ENCODE measurements at regions not wholly inside any gene's neighbourhood (a gene's known extent, or its start where the extent isn't known, plus 50 kb on each side); places are given as distances from the start of the nearest gene placed in this dataset.

DNA sequence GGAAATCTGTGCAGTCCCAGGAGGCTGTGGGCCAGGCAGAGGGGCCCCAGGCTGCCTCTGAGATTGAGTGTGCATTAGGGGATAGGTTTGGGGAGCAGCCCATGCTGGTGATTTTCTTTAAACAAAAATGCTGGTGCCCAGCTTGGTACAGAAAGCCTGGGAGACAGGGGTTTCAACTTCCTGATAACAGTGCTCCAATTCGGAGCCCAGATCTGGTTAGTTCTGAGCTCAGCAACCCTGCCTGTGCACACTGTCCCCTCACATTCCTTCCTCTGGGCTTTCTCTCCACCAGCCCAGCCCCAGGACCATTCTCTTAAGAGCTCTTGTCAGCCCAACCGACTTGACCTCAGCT, 379.2 kb upstream of the ZMIZ1 start:
- no peak overlapping the region for H3K4me3 Mint-ChIP-seq (ENCODE audit: unreplicated experiment)
- TF ChIP-seq, protein P1, sequence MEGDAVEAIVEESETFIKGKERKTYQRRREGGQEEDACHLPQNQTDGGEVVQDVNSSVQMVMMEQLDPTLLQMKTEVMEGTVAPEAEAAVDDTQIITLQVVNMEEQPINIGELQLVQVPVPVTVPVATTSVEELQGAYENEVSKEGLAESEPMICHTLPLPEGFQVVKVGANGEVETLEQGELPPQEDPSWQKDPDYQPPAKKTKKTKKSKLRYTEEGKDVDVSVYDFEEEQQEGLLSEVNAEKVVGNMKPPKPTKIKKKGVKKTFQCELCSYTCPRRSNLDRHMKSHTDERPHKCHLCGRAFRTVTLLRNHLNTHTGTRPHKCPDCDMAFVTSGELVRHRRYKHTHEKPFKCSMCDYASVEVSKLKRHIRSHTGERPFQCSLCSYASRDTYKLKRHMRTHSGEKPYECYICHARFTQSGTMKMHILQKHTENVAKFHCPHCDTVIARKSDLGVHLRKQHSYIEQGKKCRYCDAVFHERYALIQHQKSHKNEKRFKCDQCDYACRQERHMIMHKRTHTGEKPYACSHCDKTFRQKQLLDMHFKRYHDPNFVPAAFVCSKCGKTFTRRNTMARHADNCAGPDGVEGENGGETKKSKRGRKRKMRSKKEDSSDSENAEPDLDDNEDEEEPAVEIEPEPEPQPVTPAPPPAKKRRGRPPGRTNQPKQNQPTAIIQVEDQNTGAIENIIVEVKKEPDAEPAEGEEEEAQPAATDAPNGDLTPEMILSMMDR (IDR thresholded peaks at IDR 0.05) = no peak
- no peaks in the 10 kb centered on the region for H3K27me3 Mint-ChIP-seq (ENCODE audit: low read depth)
- DNase-seq (ENCODE audit: low spot score) = no peak
- no peaks in the 10 kb centered on the region for H3K36me3 Mint-ChIP-seq (ENCODE audit: low read depth)
- H3K27ac Mint-ChIP-seq (ENCODE audit: unreplicated experiment) = no peak overlapping the region
- H3K9me3 Mint-ChIP-seq (ENCODE audit: low read depth) = no peaks in the 10 kb centered on the region
- H3K4me1 Mint-ChIP-seq (ENCODE audit: low read depth) = peaks cover 9% of the 10 kb centered on the region

DNA sequence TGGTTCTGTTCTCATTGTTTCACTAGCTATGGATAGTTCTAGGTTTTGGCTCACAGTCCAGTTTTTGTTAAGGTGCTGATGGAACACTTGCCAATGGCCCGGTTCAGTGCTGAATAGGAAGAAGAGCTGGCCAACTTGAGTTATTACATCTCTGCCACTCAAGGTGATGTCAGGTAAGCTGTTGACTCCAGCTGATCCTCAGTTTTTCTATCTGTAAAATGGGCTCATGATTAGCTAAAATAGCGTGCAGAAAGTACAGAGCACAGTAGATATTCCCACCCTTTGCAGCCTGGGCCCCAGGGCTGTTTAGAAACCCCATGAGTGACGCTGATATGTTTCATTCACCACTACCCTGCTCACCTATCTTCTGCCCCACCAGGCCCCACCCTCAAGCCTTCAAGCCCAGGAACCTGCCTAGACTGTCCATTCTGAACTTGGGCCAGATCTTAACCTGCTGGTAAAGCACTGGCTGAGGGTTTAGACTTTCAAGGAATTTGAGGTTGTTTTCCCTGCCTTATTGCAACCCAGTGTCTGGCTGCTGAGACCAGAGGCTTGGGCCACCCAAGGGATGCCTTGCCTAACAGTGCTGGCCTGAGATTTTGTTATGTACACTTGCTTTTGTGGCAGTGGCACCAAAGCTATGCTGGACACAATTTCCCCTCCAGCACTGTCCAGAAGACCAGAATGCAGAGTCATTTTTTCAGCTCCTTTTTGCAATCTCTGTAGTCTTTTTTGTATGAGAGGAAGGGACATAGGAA, 378.2 kb upstream of the ZMIZ1 start:
- H3K27me3 Mint-ChIP-seq (ENCODE audit: low read depth) = no peaks in the 10 kb centered on the region
- no peaks in the 10 kb centered on the region for H3K9me3 Mint-ChIP-seq (ENCODE audit: low read depth)
- no peak overlapping the region for H3K27ac Mint-ChIP-seq (ENCODE audit: unreplicated experiment)

DNA sequence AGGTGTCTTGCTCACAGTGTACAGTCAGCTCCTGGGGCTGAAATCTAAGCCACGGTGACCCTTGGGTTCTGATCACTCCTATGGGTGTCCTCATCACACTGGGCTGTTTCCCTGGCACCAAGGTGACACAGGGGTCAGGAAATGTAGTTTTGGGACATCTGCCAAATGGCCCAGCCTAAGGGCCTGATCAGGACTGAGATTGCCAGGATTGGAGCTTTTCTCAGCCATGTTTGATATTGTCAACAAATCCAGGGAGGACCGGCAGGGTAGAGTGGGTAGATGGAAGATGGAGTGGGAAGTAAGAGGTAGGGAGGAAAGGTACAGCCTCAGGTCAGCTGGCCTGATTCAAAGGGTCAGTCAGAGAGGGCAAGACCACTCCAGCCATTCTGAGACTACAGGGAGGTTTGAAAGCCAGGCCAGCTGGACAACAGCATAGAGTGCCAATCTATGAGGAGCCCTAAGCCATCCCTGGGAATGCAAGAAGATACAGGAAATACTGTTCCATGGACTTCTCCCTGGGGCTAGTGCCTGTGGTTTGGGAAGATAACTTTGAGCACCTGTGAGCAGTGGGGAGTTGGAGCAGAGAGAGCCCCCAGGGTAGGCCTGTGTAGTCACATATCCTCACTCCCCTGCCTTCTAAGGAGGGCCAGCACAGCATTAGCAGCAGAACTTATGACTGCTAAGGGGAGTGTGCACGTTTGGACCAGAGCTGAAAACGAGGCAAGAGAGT, 377.3 kb upstream of the ZMIZ1 start:
- DNase-seq (ENCODE audit: low spot score) = no peak
- Mint-ChIP-seq H3K9me3 (ENCODE audit: low read depth) (no peaks in the 10 kb centered on the region), H3K27ac (ENCODE audit: unreplicated experiment) (no peak overlapping the region), H3K4me1 (ENCODE audit: low read depth) (peaks cover 7% of the 10 kb centered on the region), H3K4me3 (ENCODE audit: unreplicated experiment) (no peak overlapping the region), H3K36me3 (ENCODE audit: low read depth) (no peaks in the 10 kb centered on the region), H3K27me3 (ENCODE audit: low read depth) (no peaks in the 10 kb centered on the region)
- TF ChIP-seq, protein P1 (IDR thresholded peaks at IDR 0.05) = no peak

More for the DNA sequence above, 378.2 kb upstream of the ZMIZ1 start:
- no peak overlapping the region for H3K4me3 Mint-ChIP-seq (ENCODE audit: unreplicated experiment)
- no peak for DNase-seq (ENCODE audit: low spot score)
- TF ChIP-seq, protein P1 (IDR thresholded peaks at IDR 0.05) = no peak
- no peaks in the 10 kb centered on the region for H3K36me3 Mint-ChIP-seq (ENCODE audit: low read depth)
- peaks cover 9% of the 10 kb centered on the region for H3K4me1 Mint-ChIP-seq (ENCODE audit: low read depth)

DNA sequence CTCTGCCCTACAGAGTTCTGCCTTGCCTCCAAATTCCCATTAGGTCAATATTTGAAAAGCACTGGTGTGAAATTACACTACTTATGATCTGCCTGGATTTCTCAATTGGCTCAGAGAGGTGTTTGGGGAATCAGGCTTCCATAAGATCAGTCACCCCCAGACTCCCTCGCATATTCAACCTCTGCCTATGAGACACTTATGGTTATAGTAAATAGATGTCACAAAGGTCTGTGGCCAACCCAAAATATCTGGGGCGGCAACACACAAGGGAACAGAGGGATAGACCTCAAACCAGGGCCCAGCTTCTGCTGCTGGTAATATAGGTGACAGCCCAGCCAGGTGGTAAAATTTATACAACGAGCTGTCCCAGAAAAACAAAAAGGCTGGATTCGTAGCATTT, 376.7 kb upstream of the ZMIZ1 start:
- TF ChIP-seq, protein P1 (IDR thresholded peaks at IDR 0.05) = no peak
- no peaks in the 10 kb centered on the region for H3K27me3 Mint-ChIP-seq (ENCODE audit: low read depth)

DNA sequence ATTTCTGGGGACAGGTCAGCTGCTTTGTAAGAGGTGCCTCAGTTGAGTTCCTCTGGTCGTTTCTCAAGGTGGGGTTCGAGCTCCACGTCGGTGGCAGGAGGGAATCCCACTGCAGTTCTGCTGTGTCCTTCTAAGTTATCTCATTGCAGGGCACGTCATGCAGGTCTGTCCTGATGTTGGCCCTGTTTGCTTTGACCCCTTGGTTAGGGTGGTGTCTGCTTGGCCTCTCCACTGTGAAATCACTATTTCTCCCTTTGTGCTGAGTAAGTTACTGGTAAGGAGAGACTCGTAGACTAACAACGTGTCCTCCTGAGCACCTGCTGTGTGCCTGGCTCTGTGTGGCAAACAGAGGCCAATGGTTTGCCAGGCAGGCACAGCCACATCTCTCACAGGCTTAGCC, 372.9 kb upstream of the ZMIZ1 start:
- H3K27me3 Mint-ChIP-seq (ENCODE audit: low read depth) = no peaks in the 10 kb centered on the region
- no peaks in the 10 kb centered on the region for H3K36me3 Mint-ChIP-seq (ENCODE audit: low read depth)
- no peak for DNase-seq (ENCODE audit: low spot score)
- TF ChIP-seq, protein P1 (IDR thresholded peaks at IDR 0.05) = no peak
- no peak overlapping the region for H3K27ac Mint-ChIP-seq (ENCODE audit: unreplicated experiment)
- H3K4me3 Mint-ChIP-seq (ENCODE audit: unreplicated experiment) = no peak overlapping the region
- H3K9me3 Mint-ChIP-seq (ENCODE audit: low read depth) = no peaks in the 10 kb centered on the region
- peaks cover 7% of the 10 kb centered on the region for H3K4me1 Mint-ChIP-seq (ENCODE audit: low read depth)

More for the DNA sequence above, 376.7 kb upstream of the ZMIZ1 start:
- Mint-ChIP-seq H3K36me3 (ENCODE audit: low read depth) (no peaks in the 10 kb centered on the region), H3K9me3 (ENCODE audit: low read depth) (no peaks in the 10 kb centered on the region), H3K27ac (ENCODE audit: unreplicated experiment) (no peak overlapping the region), H3K4me1 (ENCODE audit: low read depth) (peaks cover 7% of the 10 kb centered on the region), H3K4me3 (ENCODE audit: unreplicated experiment) (no peak overlapping the region)
- no peak for DNase-seq (ENCODE audit: low spot score)
